ENCODE measurements at regions not wholly inside any gene's neighbourhood (a gene's known extent, or its start where the extent isn't known, plus 50 kb on each side); places are given as distances from the start of the nearest gene placed in this dataset.
A peak's percentile ranks its signal among the peaks of the same experiment; 100 is the strongest.
"Not testable (repeated sequence)": the region's sequence is repeated elsewhere in the genome, so short reads cannot be mapped to it uniquely, and the experiment has no call there.

DNA sequence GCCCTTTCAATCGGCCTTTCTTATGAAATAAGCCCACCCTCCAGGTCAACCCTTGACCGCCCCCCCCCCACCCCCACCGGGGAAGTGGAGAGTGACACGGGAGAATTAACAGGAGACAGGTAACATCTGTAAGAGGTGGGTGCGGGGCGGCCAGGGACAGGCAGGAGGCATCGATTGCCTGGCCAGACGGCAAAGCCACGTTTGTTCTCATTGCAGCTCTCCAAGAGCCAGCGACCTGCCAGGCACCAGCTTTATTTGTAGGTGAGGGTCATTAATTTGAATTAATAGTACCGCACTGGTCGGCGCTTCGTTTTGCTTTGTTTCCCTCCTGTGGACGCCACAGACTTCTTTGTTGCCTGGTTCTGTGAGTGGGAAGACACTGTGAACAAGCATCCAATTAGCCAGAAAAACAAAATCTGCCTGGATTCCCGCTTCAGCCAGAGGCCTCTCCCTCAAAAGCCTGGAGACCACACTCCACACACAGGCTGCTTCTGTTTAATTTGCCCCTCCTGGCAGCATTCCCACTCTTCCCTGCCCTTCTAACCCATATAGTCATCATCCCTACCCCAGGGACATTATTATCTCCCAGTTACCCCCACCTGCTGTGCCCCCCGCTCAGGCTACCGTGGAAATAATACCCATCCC lies 104.5 kb upstream of the OPCML start:
- Histone ChIP-seq H3K27ac (ENCODE audit: low read depth in 2 of 2, low read length in 2 of 2) (no peak overlapping the region), H3K27me3 (ENCODE audit: control insufficient read depth, insufficient read depth, low read length) (no peaks in the 10 kb centered on the region), H3K4me3 (ENCODE audit: low read length in 3 of 3) (no peak overlapping the region), H3K9me3 (ENCODE audit: control insufficient read depth in 2 of 3, insufficient read depth in 1 of 3, low read length in 3 of 3) (no peaks in the 10 kb centered on the region), H3K36me3 (ENCODE audit: control insufficient read depth in 2 of 3, insufficient read depth in 3 of 3, low read length in 3 of 3) (no peaks in the 10 kb centered on the region), H3K9ac (ENCODE audit: low read length in 3 of 3) (no peak overlapping the region), H3K4me1 (ENCODE audit: control insufficient read depth in 2 of 3, insufficient read depth in 2 of 3, low read depth in 1 of 3, low read length in 3 of 3) (no peaks in the 10 kb centered on the region)
- FAIRE-seq (no peak), DNase-seq (peak in 4 of 5 donors; percentile 17 to 50 (median 22))
- TF ChIP-seq, protein P1, sequence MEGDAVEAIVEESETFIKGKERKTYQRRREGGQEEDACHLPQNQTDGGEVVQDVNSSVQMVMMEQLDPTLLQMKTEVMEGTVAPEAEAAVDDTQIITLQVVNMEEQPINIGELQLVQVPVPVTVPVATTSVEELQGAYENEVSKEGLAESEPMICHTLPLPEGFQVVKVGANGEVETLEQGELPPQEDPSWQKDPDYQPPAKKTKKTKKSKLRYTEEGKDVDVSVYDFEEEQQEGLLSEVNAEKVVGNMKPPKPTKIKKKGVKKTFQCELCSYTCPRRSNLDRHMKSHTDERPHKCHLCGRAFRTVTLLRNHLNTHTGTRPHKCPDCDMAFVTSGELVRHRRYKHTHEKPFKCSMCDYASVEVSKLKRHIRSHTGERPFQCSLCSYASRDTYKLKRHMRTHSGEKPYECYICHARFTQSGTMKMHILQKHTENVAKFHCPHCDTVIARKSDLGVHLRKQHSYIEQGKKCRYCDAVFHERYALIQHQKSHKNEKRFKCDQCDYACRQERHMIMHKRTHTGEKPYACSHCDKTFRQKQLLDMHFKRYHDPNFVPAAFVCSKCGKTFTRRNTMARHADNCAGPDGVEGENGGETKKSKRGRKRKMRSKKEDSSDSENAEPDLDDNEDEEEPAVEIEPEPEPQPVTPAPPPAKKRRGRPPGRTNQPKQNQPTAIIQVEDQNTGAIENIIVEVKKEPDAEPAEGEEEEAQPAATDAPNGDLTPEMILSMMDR (IDR thresholded peaks at IDR 0.05; ENCODE audit: borderline replicate concordance, extremely low read depth, insufficient read depth) = no peak
- intact Hi-C loops (cut with DNase I) = no loop called here

DNA sequence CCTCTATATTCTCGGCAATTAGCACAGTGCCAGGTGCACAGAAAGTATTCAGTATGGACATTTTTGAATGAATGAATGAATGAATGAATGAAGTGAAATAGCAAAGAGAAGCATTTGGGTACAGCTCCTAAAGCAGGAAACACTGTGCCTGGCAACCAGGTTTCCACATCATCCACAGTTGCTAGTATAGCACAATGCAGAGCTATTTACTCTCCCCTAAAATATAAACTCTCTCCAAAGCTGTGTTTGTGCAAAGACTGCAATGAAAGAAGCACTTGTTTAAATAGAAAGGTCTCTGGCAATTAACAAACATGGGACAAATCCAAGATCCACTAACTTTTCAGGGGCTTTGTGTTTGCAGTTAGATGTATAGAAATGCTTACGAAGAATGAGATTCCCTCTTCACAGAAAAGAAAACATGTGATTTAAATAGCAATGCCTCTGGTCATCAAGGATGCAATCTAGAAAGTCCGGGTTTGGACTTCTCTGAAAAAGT lies 103.0 kb upstream of the OPCML start:
- Histone ChIP-seq H3K9me3 (ENCODE audit: control insufficient read depth in 2 of 3, insufficient read depth in 1 of 3, low read length in 3 of 3) (no peaks in the 10 kb centered on the region), H3K9ac (ENCODE audit: low read length in 3 of 3) (no peak overlapping the region), H3K27ac (ENCODE audit: low read depth in 2 of 2, low read length in 2 of 2) (no peak overlapping the region), H3K27me3 (ENCODE audit: control insufficient read depth, insufficient read depth, low read length) (no peaks in the 10 kb centered on the region), H3K4me1 (ENCODE audit: control insufficient read depth in 2 of 3, insufficient read depth in 2 of 3, low read depth in 1 of 3, low read length in 3 of 3) (no peaks in the 10 kb centered on the region), H3K36me3 (ENCODE audit: control insufficient read depth in 2 of 3, insufficient read depth in 3 of 3, low read length in 3 of 3) (no peaks in the 10 kb centered on the region), H3K4me3 (ENCODE audit: low read length in 3 of 3) (no peak overlapping the region)
- TF ChIP-seq, protein P1 (IDR thresholded peaks at IDR 0.05; ENCODE audit: borderline replicate concordance, extremely low read depth, insufficient read depth) = no peak
- intact Hi-C loops (cut with DNase I) = no loop called here
- FAIRE-seq (no peak), DNase-seq (no peak)

DNA sequence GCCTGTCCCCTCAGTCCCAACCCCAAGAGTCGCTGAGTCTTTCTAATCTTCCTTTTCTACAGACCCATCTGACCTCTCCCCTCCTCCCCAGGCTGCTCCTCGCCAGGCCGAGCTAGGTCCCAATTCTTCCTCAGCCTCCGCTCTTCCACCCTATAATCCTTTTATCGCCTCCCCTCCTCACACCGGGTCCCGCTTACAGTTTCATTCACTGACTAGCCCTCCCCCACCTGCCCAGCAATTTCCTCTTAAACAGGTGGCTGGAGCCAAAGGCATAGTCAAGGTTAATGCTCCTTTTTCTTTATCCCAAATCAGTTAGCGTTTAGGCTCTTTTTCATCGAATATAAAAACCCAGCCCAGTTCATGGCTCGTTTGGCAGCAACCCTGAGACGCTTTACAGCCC lies 96.1 kb upstream of the OPCML start:
- H3K36me3 ChIP-seq (ENCODE audit: control insufficient read depth in 2 of 3, insufficient read depth in 3 of 3, low read length in 3 of 3); H3K27ac ChIP-seq (ENCODE audit: low read depth in 2 of 2, low read length in 2 of 2); DNase-seq; H3K9me3 ChIP-seq (ENCODE audit: control insufficient read depth in 2 of 3, insufficient read depth in 1 of 3, low read length in 3 of 3); H3K4me3 ChIP-seq (ENCODE audit: low read length in 3 of 3); H3K4me1 ChIP-seq (ENCODE audit: control insufficient read depth in 2 of 3, insufficient read depth in 2 of 3, low read depth in 1 of 3, low read length in 3 of 3); H3K9ac ChIP-seq (ENCODE audit: low read length in 3 of 3); H3K27me3 ChIP-seq (ENCODE audit: control insufficient read depth, insufficient read depth, low read length); intact Hi-C loops (cut with DNase I); FAIRE-seq: not testable (repeated sequence)

DNA sequence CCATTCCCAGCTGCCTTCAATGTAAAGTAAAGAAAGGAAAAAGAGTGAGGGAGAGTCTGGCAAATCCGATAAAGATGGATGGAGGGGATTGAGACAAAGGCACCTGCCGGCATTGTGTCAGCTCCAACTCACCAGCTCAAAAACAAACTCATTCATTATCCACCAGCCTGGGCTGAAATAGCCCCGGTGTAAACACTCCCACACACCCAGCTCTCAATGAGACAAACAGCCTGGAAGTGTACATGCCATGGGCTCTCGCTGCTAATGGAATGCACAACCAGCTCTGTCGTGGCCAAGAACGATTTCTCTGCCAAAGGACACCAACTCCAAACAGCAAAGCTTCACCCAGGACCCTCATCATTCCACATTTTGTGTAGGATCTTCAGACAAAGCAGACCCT lies 89.3 kb upstream of the OPCML start:
- H3K9ac ChIP-seq (ENCODE audit: low read length in 3 of 3) = no peak overlapping the region
- FAIRE-seq (no peak), DNase-seq (peak in 3 of 5 donors; percentile 29 to 70 (median 56))
- peaks cover 0 to 4% (median 0%) of the 10 kb centered on the region in 3 donors for H3K9me3 ChIP-seq (ENCODE audit: control insufficient read depth in 2 of 3, insufficient read depth in 1 of 3, low read length in 3 of 3)
- H3K27ac ChIP-seq (ENCODE audit: low read depth in 2 of 2, low read length in 2 of 2) = no peak overlapping the region
- intact Hi-C loops (cut with DNase I) = no loop called here
- H3K4me3 ChIP-seq (ENCODE audit: low read length in 3 of 3) = no peak overlapping the region
- no peaks in the 10 kb centered on the region for H3K27me3 ChIP-seq (ENCODE audit: control insufficient read depth, insufficient read depth, low read length)
- TF ChIP-seq, protein P1 (IDR thresholded peaks at IDR 0.05; ENCODE audit: borderline replicate concordance, extremely low read depth, insufficient read depth) = no peak
- H3K4me1 ChIP-seq (ENCODE audit: control insufficient read depth in 2 of 3, insufficient read depth in 2 of 3, low read depth in 1 of 3, low read length in 3 of 3) = no peaks in the 10 kb centered on the region
- no peaks in the 10 kb centered on the region for H3K36me3 ChIP-seq (ENCODE audit: control insufficient read depth in 2 of 3, insufficient read depth in 3 of 3, low read length in 3 of 3)
